Mesothelial cell of epicardium (in vitro differentiated cells): ENCODE measurements at regions not wholly inside any gene's neighbourhood (a gene's known extent, or its start where the extent isn't known, plus 50 kb on each side); places are given as distances from the start of the nearest gene placed in this dataset.

Experiments
- DNase-seq, 2 experiments: peaks; one replicate each; pipeline ENCODE4 v3.0.0; 2021; ENCODE audit warnings: low spot score in 2 of 2; ENCODE audit not compliant: unreplicated experiment in 2 of 2
- H3K27ac Mint-ChIP-seq: 2 replicates; pipeline ENCODE4 v1.8.0; 2021; ENCODE audit warnings: mixed read lengths
- H3K27me3 Mint-ChIP-seq: 2 replicates; pipeline ENCODE4 v1.8.0; 2021; ENCODE audit warnings: low read depth, mixed read lengths
- H3K36me3 Mint-ChIP-seq: 2 replicates; pipeline ENCODE4 v1.8.0; 2021; ENCODE audit warnings: mixed read lengths
- H3K4me1 Mint-ChIP-seq: 2 replicates; pipeline ENCODE4 v1.8.0; 2021; ENCODE audit warnings: mixed read lengths
- H3K4me3 Mint-ChIP-seq: 2 replicates; pipeline ENCODE4 v1.8.0; 2021; ENCODE audit warnings: mild to moderate bottlenecking, moderate library complexity, mixed read lengths
- H3K9me3 Mint-ChIP-seq: 2 replicates; pipeline ENCODE4 v1.8.0; 2021; ENCODE audit warnings: mixed read lengths
- TF ChIP-seq, protein P1 (sequence below): fragments of 200-600 bp; sonication (generic); IDR thresholded peaks from one replicate; pipeline ENCODE4 v1.5.0; 2021; ENCODE audit warnings: antibody characterized with exemption; ENCODE audit not compliant: unreplicated experiment

DNA sequence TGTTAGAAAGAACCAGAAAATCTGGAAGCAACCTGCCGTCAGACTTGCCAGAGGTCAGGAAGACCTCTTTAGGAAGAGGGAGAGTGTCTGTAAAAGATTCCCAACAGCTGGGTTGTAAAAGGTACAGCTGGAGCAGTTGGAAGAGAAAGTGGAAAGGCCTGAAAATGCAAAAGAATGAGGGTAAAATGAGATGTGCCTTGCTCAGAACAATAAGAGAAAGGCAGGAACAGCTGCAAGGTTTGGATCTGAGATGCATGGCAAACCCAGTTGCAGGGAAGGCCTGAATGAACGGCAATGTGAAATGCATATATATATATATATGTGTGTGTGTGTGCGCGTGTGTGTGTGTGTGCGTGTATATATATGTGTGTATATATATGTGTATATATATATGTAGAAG, 88.1 kb downstream of the ZIC1 start:
- H3K9me3 Mint-ChIP-seq: no peaks in the 10 kb centered on the region
- H3K27me3 Mint-ChIP-seq: peaks cover 7% of the 10 kb centered on the region
- no peak overlapping the region for H3K27ac Mint-ChIP-seq
- DNase-seq: no peak
- H3K4me3 Mint-ChIP-seq: no peak overlapping the region
- H3K36me3 Mint-ChIP-seq: no peaks in the 10 kb centered on the region
- TF ChIP-seq, protein P1, sequence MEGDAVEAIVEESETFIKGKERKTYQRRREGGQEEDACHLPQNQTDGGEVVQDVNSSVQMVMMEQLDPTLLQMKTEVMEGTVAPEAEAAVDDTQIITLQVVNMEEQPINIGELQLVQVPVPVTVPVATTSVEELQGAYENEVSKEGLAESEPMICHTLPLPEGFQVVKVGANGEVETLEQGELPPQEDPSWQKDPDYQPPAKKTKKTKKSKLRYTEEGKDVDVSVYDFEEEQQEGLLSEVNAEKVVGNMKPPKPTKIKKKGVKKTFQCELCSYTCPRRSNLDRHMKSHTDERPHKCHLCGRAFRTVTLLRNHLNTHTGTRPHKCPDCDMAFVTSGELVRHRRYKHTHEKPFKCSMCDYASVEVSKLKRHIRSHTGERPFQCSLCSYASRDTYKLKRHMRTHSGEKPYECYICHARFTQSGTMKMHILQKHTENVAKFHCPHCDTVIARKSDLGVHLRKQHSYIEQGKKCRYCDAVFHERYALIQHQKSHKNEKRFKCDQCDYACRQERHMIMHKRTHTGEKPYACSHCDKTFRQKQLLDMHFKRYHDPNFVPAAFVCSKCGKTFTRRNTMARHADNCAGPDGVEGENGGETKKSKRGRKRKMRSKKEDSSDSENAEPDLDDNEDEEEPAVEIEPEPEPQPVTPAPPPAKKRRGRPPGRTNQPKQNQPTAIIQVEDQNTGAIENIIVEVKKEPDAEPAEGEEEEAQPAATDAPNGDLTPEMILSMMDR: no peak
- H3K4me1 Mint-ChIP-seq: peaks cover 1% of the 10 kb centered on the region

DNA sequence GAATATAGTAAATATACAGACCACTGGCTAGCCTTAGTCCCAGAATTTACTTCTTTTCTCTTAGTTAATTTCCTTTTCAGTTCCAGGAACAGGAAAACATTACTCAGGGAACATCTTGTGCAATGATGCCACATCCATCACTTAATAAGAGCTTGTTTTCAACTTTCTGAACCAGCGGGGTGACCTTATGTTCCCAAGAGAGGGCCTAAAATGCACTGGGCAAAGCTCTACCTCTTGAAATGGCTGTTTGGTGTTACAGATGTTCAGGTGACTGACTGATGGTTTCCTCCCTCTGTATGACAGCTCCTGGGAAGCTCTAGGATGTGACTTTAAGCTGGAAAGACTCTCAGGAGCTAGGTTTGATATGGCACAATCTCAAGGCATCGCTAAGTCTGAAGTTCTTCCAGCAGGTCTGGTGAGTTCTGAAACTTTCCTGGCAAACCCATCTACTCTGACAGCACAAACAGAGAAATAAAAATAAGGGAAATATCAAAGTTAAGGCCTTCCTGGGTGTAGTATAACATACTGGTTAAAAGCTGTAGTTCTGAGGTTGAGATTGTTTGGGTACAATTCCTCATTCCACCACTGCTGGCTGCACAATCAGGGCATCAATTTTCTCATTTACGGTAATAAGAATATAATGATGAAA, 98.6 kb downstream of the ZIC1 start:
- H3K27ac Mint-ChIP-seq: no peak overlapping the region
- H3K4me3 Mint-ChIP-seq: no peak overlapping the region
- no peaks in the 10 kb centered on the region for H3K9me3 Mint-ChIP-seq
- TF ChIP-seq, protein P1: no peak
- no peaks in the 10 kb centered on the region for H3K36me3 Mint-ChIP-seq
- peaks cover 15% of the 10 kb centered on the region for H3K27me3 Mint-ChIP-seq
- no peak for DNase-seq
- H3K4me1 Mint-ChIP-seq: no peaks in the 10 kb centered on the region

DNA sequence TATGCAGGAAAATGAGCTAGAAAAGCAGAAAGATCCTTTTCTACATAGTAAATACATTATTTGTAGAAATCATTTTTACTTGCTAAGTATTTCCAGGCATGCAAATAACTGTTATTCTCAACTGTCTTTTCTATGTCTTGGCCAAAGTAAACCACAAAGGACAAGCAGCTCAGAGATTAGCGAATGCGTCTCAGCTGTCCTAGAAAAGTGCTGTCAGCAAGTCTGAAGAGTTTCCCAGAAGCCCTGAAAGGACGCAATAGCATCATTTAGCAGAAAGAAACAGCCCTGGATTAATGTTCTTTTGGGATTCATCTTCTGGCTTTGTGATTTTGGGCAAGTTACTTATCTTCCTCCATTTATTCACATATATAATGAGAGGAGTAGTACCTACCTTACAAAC, 100.3 kb downstream of the ZIC1 start:
- Mint-ChIP-seq H3K27me3 (peaks cover 16% of the 10 kb centered on the region), H3K4me3 (no peak overlapping the region), H3K27ac (no peak overlapping the region), H3K9me3 (no peaks in the 10 kb centered on the region), H3K4me1 (no peaks in the 10 kb centered on the region), H3K36me3 (no peaks in the 10 kb centered on the region)
- TF ChIP-seq, protein P1: no peak
- no peak for DNase-seq

DNA sequence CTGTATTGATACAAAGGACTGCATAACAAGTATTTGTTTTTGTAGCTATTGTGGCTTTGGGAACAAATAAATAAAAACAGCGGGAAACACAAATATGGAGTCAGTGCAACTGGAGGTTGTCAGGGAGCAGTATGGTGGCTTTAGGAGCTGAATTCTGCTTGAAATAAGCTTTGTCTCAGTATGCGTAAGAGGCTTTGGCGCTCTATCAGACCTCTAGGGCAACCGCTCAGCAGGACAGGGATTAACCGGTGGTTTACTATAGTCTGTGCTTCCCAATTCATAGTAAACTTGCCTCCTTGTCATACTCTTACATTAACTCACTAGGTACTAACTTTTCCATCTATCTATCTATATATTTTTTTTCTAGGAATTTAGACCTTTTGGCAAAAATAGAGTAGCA, 104.6 kb downstream of the ZIC1 start:
- H3K36me3 Mint-ChIP-seq: no peaks in the 10 kb centered on the region
- TF ChIP-seq, protein P1: no peak
- H3K27me3 Mint-ChIP-seq: peaks cover 5% of the 10 kb centered on the region
- no peaks in the 10 kb centered on the region for H3K9me3 Mint-ChIP-seq
- no peak overlapping the region for H3K4me3 Mint-ChIP-seq
- H3K4me1 Mint-ChIP-seq: no peaks in the 10 kb centered on the region
- no peak overlapping the region for H3K27ac Mint-ChIP-seq
- DNase-seq: no peak

DNA sequence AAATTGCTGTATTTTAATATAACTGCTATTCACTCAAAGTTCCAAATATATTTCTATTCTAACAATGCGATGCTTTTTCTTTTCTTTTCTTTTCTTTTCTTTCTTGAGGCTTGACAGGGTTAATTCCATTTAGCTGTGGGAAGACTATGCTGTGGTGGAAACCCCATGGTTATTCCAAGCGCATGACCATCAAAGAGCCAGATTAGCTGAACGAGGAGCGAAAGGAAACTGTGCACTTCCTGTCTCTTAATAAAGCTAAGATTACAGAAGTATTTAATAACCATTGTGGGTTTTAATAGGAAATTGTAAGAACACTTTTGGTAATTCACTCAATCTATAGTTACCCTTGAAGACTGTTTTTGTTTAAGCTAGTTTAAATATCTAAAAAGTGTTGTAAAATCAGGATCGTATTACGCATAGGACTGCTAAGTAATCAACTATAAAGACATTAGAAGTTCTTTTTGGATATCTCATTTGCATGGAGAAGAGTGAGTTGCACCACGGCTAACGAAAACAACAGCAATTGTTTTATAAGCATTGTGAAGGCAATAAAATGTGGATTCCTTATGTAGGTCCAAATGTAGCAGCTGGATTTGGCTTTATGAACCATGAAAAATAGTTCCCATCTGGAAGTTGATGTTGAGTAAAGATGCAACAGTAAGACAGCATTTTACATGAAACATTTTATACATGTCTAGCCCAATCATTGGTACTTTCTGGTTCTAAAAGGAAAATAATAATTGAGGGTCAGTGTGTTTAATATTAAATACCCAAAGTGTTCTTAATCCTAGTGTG, 105.4 kb downstream of the ZIC1 start:
- no peak overlapping the region for H3K27ac Mint-ChIP-seq

More for the DNA sequence above, 105.4 kb downstream of the ZIC1 start:
- Mint-ChIP-seq H3K9me3 (no peaks in the 10 kb centered on the region), H3K4me1 (no peaks in the 10 kb centered on the region), H3K36me3 (no peaks in the 10 kb centered on the region), H3K4me3 (no peak overlapping the region), H3K27me3 (peaks cover 5% of the 10 kb centered on the region)
- TF ChIP-seq, protein P1: no peak
- no peak for DNase-seq
